GM06990 (cell line): ENCODE measurements at regions not wholly inside any gene's neighbourhood (a gene's known extent, or its start where the extent isn't known, plus 50 kb on each side); places are given as distances from the start of the nearest gene placed in this dataset.

Experiments
- DNase-seq: peaks from one replicate; pipeline ENCODE4 v3.0.0-alpha.2; 2011; ENCODE audit not compliant: insufficient read length; ENCODE audit errors: extremely low read depth
- H3K27me3 ChIP-seq: replicated peaks from 2 replicates; pipeline ENCODE4 v1.6.0; 2011; ENCODE audit warnings: low read length; ENCODE audit not compliant: control insufficient read depth, insufficient read depth
- H3K36me3 ChIP-seq: 2 replicates; pipeline ENCODE4 v1.5.1; 2011; ENCODE audit warnings: low read length; ENCODE audit not compliant: control insufficient read depth, insufficient read depth
- H3K4me3 ChIP-seq: replicated peaks from 2 replicates; pipeline ENCODE4 v1.5.1; 2011; ENCODE audit warnings: low read depth, mild to moderate bottlenecking, control low read depth, low read length
- TF ChIP-seq, protein P1 (sequence below): IDR thresholded peaks from 2 replicates; pipeline ENCODE4 v1.5.1; 2011; ENCODE audit warnings: low read length, control low read depth, mild to moderate bottlenecking, inconsistent platforms; ENCODE audit not compliant: insufficient read depth, poor library complexity, severe bottlenecking

DNA sequence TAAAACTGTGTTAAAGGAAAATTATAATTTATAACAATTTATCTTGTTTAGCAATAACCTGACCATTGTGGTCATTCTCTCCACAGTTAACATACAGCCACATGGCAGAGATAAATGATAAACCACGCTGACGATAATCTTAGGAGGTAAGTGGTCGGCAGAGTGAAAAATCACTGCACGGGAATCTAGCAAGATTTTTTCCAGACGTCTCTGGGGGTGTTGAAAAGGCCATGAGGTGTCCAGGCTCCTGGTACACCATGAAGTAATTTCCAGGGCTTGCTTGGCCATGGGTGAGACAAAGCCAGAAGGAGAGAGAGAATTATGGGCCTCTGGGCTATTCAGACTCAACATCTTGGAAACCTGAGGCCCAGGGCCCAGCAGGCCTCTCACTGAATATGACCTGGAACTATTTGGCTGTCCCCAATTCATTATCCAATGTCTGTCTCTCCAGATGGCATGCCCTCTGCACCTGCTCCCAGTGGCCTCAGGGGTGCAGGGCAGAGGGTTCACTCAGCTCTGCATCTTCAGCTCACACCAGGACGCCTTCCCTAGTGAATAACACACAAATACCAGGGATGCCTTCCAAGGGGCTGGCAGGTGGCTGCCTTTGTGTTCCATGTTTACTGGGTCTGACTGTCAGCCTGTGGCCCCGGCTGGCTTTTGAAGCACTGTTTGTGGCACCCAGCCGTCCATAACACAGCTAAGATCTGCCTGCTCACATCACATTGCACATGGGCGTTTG lies 590.4 kb upstream of the PFKP start:
- TF ChIP-seq, protein P1, sequence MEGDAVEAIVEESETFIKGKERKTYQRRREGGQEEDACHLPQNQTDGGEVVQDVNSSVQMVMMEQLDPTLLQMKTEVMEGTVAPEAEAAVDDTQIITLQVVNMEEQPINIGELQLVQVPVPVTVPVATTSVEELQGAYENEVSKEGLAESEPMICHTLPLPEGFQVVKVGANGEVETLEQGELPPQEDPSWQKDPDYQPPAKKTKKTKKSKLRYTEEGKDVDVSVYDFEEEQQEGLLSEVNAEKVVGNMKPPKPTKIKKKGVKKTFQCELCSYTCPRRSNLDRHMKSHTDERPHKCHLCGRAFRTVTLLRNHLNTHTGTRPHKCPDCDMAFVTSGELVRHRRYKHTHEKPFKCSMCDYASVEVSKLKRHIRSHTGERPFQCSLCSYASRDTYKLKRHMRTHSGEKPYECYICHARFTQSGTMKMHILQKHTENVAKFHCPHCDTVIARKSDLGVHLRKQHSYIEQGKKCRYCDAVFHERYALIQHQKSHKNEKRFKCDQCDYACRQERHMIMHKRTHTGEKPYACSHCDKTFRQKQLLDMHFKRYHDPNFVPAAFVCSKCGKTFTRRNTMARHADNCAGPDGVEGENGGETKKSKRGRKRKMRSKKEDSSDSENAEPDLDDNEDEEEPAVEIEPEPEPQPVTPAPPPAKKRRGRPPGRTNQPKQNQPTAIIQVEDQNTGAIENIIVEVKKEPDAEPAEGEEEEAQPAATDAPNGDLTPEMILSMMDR = no peak
- H3K4me3 ChIP-seq = no peak overlapping the region

DNA sequence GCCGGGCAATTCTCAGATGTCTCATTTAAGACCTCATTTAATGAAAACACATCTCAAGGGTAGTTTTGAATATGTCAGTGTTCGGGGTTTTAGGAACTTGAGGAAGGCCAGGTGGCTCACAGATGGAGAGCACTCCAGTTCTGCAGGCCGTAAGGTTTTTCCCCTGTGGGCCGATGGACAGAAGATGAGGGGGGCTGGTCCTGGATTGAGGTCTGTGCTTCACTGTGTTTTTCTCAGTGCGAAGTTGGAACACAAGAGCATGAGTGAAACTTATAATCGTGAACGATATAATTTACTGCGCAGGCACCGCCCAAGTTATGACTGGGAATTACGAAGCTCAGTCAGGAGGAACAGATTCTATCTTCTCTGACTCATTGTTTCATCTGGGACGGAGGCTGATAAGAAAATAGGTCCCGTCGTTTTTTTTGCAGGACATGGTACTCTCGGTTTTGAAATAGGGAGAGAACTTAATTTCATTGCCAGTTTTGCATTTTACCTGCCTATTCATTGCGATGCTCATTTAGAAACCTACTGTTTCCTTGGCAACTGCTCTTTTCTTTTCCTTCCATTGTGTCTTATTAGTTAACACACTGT lies 591.0 kb upstream of the PFKP start:
- TF ChIP-seq, protein P1 = no peak
- H3K4me3 ChIP-seq = no peak overlapping the region
- H3K36me3 ChIP-seq = no peaks in the 10 kb centered on the region
- DNase-seq = no peak
- H3K27me3 ChIP-seq = no peaks in the 10 kb centered on the region

More for the DNA sequence above, 590.4 kb upstream of the PFKP start:
- Histone ChIP-seq H3K27me3 (no peaks in the 10 kb centered on the region), H3K36me3 (no peaks in the 10 kb centered on the region)
- no peak for DNase-seq

DNA sequence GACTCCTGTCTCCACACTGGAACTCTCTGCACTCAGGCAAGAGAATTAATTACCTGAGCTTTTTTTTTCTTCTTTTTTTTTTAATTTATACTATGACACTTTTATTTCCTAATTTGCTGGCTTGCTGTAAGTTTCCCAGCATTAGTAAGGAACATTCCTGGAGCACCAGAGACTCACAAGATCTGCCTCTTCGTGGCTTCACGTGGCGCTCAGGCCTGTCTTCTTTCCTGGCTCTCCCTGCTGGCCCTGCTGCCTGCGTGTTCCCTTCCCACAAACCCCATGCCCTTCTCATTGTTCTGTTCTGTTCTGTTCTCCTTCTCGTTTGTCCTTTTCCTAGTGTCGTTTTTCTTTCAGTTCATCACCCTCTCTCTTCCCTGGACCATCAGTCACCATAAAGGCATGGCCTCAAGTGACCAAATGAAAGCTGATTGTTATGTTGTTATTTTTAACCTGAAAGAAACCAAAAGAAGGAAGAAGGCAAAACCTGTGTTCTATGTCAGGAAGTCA lies 591.6 kb upstream of the PFKP start:
- H3K27me3 ChIP-seq = no peaks in the 10 kb centered on the region
- TF ChIP-seq, protein P1 = no peak
- no peaks in the 10 kb centered on the region for H3K36me3 ChIP-seq
- no peak for DNase-seq
- H3K4me3 ChIP-seq = no peak overlapping the region

DNA sequence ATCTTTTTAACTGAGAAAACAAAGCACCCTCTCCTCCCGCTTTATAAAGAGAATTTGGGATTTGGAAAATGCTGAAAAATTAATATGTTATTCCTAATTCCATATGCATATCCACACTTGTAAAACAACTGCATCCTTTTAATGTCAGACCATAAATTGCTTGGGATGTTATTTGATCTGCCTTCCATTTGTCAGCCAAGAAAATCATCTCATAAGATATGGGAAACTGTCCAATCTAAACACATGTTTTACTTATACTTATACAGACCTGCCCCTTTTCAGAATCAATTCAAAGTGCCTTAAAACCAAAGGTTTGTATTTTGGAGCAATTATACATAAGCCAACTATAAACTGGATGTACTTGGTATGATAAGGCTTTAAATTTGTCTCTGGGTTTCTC lies 595.5 kb upstream of the PFKP start:
- Histone ChIP-seq H3K4me3 (no peak overlapping the region), H3K27me3 (no peaks in the 10 kb centered on the region), H3K36me3 (no peaks in the 10 kb centered on the region)
- no peak for DNase-seq
- TF ChIP-seq, protein P1 = no peak

DNA sequence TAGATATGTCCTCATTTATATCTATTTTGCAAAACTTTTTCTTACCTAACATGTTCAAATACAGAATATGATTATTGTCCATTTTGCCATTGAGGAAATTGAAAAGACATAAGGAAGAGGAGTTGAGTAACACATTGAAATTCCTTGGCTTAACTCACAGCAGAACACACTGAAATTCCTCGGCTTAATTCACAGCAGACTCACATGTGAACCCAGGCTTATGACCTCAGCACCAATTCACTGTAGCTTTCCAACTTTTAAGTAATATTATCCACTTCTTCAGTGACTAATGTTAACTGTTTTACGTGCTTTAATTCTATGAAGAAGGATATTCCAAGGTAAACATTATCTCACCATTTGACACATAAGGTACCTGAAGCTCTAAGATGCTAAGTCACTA lies 597.5 kb upstream of the PFKP start:
- Histone ChIP-seq H3K36me3 (no peaks in the 10 kb centered on the region), H3K27me3 (no peaks in the 10 kb centered on the region), H3K4me3 (no peak overlapping the region)
- no peak for DNase-seq
- TF ChIP-seq, protein P1 = no peak
